Glomerular visceral epithelial cell (primary cell): ENCODE measurements at regions not wholly inside any gene's neighbourhood (a gene's known extent, or its start where the extent isn't known, plus 50 kb on each side); places are given as distances from the start of the nearest gene placed in this dataset.

ENCODE experiments used
- DNase-seq: peaks from one replicate; pipeline ENCODE4 v3.0.0-alpha.2; 2016; ENCODE audit errors: extremely low spot score

GRCh38 chr11:26243426-26243825 lies 88.5 kb upstream of the ANO3 start:
- DNase-seq: no peak

- DNase-seq: no peak
These were observed 87.7 kb upstream of the ANO3 start for GRCh38 chr11:26244207-26244606.

- DNase-seq: no peak
These were observed 86.9 kb upstream of the ANO3 start for GRCh38 chr11:26245046-26245445.

GRCh38 chr11:26247340-26247739 lies 84.6 kb upstream of the ANO3 start:
- DNase-seq: peak; percentile 11

- DNase-seq: no peak
These were observed 83.3 kb upstream of the ANO3 start for GRCh38 chr11:26248661-26249060.

GRCh38 chr11:26254378-26254777 lies 77.6 kb upstream of the ANO3 start:
- DNase-seq: no peak

GRCh38 chr11:26263769-26264168 lies 68.2 kb upstream of the ANO3 start:
- DNase-seq: no peak

- DNase-seq: no peak
These were observed 67.7 kb upstream of the ANO3 start for GRCh38 chr11:26264266-26264665.

GRCh38 chr11:26268980-26269660 lies 62.8 kb upstream of the ANO3 start:
- DNase-seq: no peak

GRCh38 chr11:26271666-26272065 lies 60.3 kb upstream of the ANO3 start:
- DNase-seq: no peak

GRCh38 chr11:26276798-26277424 lies 55.0 kb upstream of the ANO3 start:
- DNase-seq: peak; percentile 64

GRCh38 chr11:26278354-26278753 lies 53.6 kb upstream of the ANO3 start:
- DNase-seq: no peak
